NCI-H1105 treated with DMSO at 0.1 percent for 48 hours (cell line): ENCODE measurements at regions not wholly inside any gene's neighbourhood (a gene's known extent, or its start where the extent isn't known, plus 50 kb on each side); places are given as distances from the start of the nearest gene placed in this dataset.

Experiments used
- DNase-seq: peaks from one replicate; lab custom pipeline; 2025; lab: John Stamatoyannopoulos, UW

GRCh38 chr18:29163596-29163995 is 986.7 kb upstream of the CDH2 start:
- DNase-seq: no peak

GRCh38 chr18:29161429-29161828 is 984.5 kb upstream of the CDH2 start:
- DNase-seq: no peak

DNA sequence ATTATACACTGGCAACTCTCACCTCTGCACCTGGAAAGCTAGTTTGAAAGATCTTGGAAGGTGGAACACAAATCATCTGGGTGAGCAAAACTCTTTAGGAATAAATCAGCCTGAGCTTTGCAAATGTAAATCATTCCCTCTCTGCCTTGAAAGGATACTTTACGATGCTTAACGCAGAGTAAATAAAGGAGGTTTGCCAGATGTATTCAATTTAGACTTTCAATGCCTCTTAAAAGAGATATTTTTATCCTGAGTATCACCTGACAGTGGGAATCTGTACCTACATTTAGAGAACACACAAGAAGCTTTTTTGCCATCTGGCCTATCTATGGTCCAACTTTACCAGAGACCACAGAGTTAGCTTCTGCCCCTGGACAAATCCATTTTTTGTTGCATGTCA is 983.2 kb upstream of the CDH2 start:
- DNase-seq: peak; percentile 98

DNA sequence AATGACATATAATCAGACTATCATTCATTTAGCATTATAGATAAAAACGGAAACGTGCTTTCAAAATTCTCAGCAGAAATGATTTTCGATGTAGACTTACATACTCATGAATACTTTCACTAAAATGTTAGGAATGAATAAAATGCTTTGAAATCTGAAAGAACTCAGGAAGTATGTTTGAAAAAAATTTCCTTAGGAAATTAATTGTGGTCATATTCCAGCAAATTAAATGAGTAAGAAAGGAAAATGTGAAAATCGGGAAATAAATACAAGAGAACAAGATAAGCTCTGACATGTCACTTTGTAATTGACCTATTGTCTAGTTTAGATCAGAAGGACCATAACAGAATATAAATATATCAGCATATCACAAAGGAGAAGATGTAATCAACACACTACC is 981.0 kb upstream of the CDH2 start:
- no peak for DNase-seq

DNA sequence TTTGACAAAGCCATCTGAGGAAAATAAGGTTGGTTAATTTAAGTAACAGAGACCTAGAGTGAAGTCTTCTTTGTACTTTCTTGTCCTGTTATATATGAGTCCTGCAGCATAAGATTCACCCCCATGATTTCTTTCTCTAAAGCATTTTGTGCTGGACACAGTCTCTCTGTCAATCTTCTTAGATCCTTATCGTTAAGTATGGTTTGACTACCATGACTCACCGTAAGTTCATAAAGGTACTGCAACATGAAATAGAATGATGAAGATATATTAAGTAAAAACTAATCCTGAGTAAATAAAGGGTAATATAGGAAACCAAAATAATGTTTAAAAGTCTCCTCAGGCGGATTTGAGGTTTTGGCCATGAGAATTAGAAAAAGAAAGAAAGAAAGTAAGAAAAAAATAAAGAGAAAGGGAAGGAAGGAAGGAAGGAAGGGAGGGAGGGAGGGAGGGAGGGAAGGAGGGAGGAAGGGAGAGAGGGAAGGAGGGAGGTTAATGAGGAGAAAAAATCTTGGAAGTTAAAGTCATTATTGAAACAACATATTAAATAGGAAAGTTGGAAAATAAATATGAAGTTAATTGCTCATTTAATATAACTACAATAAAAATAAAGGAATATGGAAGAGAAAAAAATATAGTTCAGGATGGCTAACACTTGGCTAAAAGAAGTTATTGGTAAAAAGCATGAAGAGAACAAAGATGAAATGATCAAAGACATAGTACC is 980.3 kb upstream of the CDH2 start:
- DNase-seq: no peak

DNA sequence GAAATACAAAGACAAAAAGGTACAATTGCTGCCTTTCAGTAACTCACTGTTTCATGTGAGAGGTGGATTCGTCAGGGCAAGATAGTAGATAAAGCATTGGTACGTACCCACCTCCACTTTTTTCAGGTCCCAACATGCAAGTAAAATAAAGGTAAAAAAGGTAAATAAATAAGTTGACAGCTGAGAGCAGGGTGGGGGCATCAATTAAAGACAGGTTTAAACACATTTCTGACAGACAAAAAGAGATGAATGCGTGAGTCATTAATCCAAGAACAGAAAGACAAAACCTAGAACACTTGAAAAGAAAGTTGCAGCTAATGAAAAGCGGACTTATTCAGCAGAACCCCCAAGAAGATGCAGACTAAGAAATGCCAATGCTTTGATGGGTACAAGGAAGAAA is 979.6 kb upstream of the CDH2 start:
- DNase-seq: peak; percentile 24

GRCh38 chr18:29154758-29155725 is 978.1 kb upstream of the CDH2 start:
- no peak for DNase-seq

DNA sequence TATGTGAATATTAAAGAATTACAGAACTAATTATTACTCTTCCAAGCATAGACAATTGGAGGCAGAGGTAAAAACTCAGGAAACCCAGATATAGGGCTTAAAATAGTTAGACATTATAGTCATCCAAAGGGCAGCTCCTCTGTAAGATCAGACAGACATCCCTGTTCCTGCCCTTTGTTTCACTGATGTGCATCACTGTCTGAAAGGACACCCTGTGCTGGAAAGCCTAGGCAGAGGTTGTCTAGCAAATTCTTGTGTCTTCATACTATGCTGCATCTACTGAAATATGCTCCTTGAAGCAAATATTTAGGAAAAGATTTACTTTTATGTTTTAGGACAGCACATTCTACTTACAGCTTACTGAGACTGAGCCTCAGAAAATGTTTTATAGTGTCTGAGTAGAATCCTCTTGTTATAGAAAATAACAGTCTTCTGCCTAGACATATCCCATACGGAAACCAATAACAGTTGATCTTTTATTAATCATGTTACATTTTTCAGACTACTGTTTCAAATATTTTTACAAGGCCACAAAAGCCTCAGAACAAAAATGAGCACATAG is 977.3 kb upstream of the CDH2 start:
- no peak for DNase-seq

- no peak for DNase-seq
These were observed 976.2 kb upstream of the CDH2 start for GRCh38 chr18:29153091-29153490.

DNA sequence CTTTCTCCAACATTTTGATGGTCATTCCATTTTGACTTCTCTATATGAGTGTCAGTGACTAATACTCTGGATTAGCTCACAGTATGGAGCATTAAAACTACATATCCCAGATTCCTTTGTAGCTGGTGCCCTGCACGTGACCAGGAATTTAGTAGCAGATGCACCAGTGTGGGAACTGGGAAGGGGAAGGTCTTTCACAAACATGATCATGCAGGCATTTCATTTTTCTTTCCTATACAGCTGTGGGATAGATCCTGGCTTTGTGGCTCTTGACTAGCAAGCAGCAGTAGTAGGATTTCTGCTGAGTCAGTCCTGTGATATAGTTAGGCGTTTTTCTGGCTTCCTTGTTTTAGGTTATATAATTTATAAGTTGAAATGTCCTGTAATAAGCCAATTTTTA is 971.0 kb upstream of the CDH2 start:
- no peak for DNase-seq

GRCh38 chr18:29146068-29146467 is 969.1 kb upstream of the CDH2 start:
- DNase-seq: no peak

GRCh38 chr18:29140590-29140989 is 963.7 kb upstream of the CDH2 start:
- no peak for DNase-seq

DNA sequence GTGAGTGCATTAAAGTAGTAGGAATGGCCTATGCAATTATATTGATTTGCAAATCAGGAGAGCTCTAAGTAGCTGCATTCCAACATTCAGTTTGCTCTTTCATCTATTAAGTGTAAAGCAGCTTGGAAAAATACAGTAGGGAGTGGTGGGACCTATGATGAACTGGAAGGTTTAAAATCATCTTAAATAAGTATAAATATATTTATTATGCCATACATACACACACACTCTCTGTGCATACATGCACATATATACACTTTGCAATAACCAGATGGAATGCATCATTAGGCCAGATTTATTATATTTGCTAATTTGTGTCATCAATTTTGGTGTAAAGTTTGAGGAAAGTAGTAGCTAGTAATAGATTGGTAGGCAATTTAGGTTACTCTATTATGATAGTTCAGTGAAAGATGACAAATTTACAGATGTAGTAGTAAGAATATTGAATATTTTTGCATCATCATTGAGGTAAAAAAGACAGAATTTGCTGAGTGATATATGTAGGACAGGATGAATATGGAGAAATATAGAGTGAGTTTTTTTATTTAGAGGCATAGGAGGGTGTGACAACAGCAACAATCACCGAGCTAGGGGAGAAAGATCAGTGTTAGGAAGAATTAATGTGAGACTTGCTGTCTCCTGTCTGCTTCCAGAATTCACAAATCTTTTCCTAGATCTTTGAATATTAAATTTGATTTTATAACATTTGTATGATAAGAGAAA is 961.0 kb upstream of the CDH2 start:
- no peak for DNase-seq

- no peak for DNase-seq
These were observed 947.0 kb upstream of the CDH2 start for GRCh38 chr18:29123706-29124530.

GRCh38 chr18:29104671-29105070 is 927.7 kb upstream of the CDH2 start:
- peak; percentile 32 for DNase-seq

DNA sequence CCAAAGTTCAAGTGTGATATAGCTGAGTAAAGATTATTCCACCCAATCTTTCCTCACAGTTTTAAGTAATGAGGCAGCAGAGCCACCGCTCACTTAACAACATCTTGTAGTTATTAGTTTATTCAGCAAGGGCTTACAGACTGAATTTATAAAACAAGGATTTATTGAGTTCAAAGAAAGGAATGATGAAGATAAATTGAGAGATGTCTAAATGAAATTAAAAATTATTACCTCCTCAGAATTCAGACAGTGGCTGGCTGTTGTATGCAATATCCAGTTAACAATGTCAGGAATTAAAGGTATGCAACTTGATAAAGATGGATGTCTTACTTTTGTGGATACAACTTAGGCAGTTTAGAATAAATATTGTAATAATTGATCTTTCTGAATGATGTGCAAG is 927.3 kb upstream of the CDH2 start:
- no peak for DNase-seq

DNA sequence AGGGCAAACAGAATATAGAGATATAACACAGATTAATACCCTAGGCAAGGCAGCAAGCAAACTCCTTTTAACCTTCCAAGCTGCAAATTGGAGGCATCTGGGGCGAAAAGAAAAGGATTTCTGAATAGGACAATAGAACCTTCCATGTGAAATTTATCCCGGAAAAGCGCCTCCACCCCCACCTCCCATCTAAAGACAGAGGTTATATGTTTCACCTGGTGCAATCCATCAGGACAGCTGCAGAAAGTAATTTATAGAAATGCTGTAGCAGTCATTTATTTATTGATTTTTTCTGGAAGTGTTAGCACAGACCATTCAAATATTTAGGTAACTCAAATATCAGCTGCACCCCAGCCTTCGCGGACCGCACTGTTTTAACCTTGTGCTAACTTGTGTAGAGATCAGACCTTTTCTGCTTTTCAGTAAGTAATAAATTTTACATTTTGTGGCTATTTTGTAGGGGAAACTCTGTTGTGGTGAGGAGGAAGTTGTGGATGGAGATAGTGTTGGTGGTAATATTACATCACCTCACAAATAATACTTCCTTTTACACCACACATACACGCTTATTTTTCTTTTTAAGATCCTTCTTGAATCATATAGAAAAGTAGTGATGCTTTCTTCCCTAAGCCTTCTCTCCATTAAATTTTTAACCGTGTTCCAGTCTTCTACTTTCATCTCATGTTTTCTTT is 919.3 kb upstream of the CDH2 start:
- DNase-seq: peak; percentile 80

GRCh38 chr18:29087616-29088246 is 910.8 kb upstream of the CDH2 start:
- no peak for DNase-seq

- peak; percentile 71 for DNase-seq
These were observed 907.2 kb upstream of the CDH2 start for GRCh38 chr18:29084120-29084519.

DNA sequence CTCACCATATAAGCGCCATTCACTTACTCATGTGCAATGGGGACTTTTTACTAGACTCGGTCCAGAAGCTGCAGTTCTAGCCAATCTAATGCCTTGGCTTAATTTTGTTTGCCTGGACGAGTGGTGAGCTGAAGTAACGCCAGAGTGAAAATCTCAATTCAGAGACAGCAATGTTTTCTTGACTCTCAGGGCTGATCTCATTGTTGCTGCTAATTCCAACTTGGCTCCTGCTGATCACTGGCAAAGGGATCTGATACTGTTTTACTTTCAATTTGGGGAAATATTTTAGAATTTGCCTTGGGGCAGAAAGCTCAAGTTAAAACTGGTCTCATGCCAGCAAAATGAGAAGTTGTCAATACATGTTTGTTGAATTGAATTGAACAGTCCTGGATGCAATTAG is 906.6 kb upstream of the CDH2 start:
- peak; percentile 71 for DNase-seq
